ENCODE measurements at regions not wholly inside any gene's neighbourhood (a gene's known extent, or its start where the extent isn't known, plus 50 kb on each side); places are given as distances from the start of the nearest gene placed in this dataset.

GRCh38 chr10:58451193-58451889 is 61.3 kb upstream of the BICC1 start:
- no peak for DNase-seq

- no peak for DNase-seq
These were observed 59.6 kb upstream of the BICC1 start for GRCh38 chr10:58453105-58453504.

GRCh38 chr10:58456179-58456578 is 56.5 kb upstream of the BICC1 start:
- DNase-seq, result no peak

GRCh38 chr10:58457761-58458616 is 54.7 kb upstream of the BICC1 start:
- peak; percentile 96 for DNase-seq

- DNase-seq, result no peak
These were observed 53.6 kb upstream of the BICC1 start for GRCh38 chr10:58459069-58459468.

GRCh38 chr10:58460157-58460556 is 52.5 kb upstream of the BICC1 start:
- no peak for DNase-seq

- DNase-seq, result no peak
These were observed 49.7 kb upstream of the BICC1 start for GRCh38 chr10:58462863-58463507.

Data from fibroblast of upper back skin (primary cell).